Colonic mucosa (tissue), 4 donors: ENCODE measurements at regions not wholly inside any gene's neighbourhood (a gene's known extent, or its start where the extent isn't known, plus 50 kb on each side); places are given as distances from the start of the nearest gene placed in this dataset.

Experiments
- DNase-seq: peaks from one replicate; pipeline ENCODE4 v3.0.0-alpha.2; 2020
- H3K27ac ChIP-seq: fragments of 200-600 bp; one replicate; pipeline ENCODE4 v1.8.0; 2021
- H3K27me3 ChIP-seq: fragments of 200-600 bp; one replicate; pipeline ENCODE4 v1.8.0; 2021
- H3K36me3 ChIP-seq: fragments of 200-600 bp; one replicate; pipeline ENCODE4 v1.8.0; 2021
- H3K4me1 ChIP-seq: fragments of 200-600 bp; one replicate; pipeline ENCODE4 v1.8.0; 2021; ENCODE audit warnings: mild to moderate bottlenecking
- H3K4me3 ChIP-seq: fragments of 200-600 bp; one replicate; pipeline ENCODE4 v1.8.0; 2021
- H3K9ac ChIP-seq, 2 donors: one replicate each; pipeline ENCODE4 v1.7.0; 2013; ENCODE audit warnings: control low read depth in 2 of 2, low read depth in 2 of 2, low read length in 2 of 2
- H3K9me3 ChIP-seq: fragments of 200-600 bp; one replicate; pipeline ENCODE4 v1.8.0; 2021
- CTCF ChIP-seq: fragments of 200-600 bp; IDR thresholded peaks from one replicate; pipeline ENCODE4 v1.8.0; 2022; ENCODE audit warnings: antibody characterized with exemption, mild to moderate bottlenecking
- intact Hi-C: fragments of 100-400 bp; cut with DNase I; formaldehyde crosslinking; loops from one replicate; pipeline ENCODE4 v1.14.1; 2022
- donor health status: healthy.
- donor health status: DM: no; HTN: no; CAD: no.
- donor health status: DM: no; HTN: no; CAD: no.

- DNase-seq, result no peak
- Histone ChIP-seq H3K27ac (no peak overlapping the region), H3K36me3 (no peaks in the 10 kb centered on the region), H3K9me3 (no peaks in the 10 kb centered on the region), H3K4me1 (no peaks in the 10 kb centered on the region), H3K27me3 (no peaks in the 10 kb centered on the region), H3K9ac (no peak overlapping the region), H3K4me3 (no peak overlapping the region)
- intact Hi-C loops, result no loop called here
- TF ChIP-seq CTCF, result no peak
Observed at GRCh38 chr17:34113089-34113488, 142.0 kb upstream of the CCL2 start.

- H3K27ac ChIP-seq, result no peak overlapping the region
- no peaks in the 10 kb centered on the region for H3K27me3 ChIP-seq
- DNase-seq, result no peak
- H3K4me3 ChIP-seq, result no peak overlapping the region
- intact Hi-C loops, result no loop called here
- H3K36me3 ChIP-seq, result no peaks in the 10 kb centered on the region
- H3K9me3 ChIP-seq, result no peaks in the 10 kb centered on the region
- no peak overlapping the region for H3K9ac ChIP-seq
- no peaks in the 10 kb centered on the region for H3K4me1 ChIP-seq
- no peak for TF ChIP-seq CTCF
Observed at GRCh38 chr17:34114174-34114573, 140.9 kb upstream of the CCL2 start.

- Histone ChIP-seq H3K4me3 (no peak overlapping the region), H3K9me3 (no peaks in the 10 kb centered on the region), H3K9ac (no peak overlapping the region), H3K27me3 (no peaks in the 10 kb centered on the region), H3K27ac (no peak overlapping the region), H3K36me3 (no peaks in the 10 kb centered on the region), H3K4me1 (no peaks in the 10 kb centered on the region)
- no peak for TF ChIP-seq CTCF
- intact Hi-C loops, result no loop called here
- DNase-seq, result no peak
Observed at GRCh38 chr17:34116306-34116705, 138.8 kb upstream of the CCL2 start.

- intact Hi-C loops, result no loop called here
- H3K27ac ChIP-seq, result no peak overlapping the region
- no peaks in the 10 kb centered on the region for H3K4me1 ChIP-seq
- TF ChIP-seq CTCF, result no peak
- no peak for DNase-seq
- no peak overlapping the region for H3K9ac ChIP-seq
- H3K9me3 ChIP-seq, result no peaks in the 10 kb centered on the region
- H3K36me3 ChIP-seq, result no peaks in the 10 kb centered on the region
- no peaks in the 10 kb centered on the region for H3K27me3 ChIP-seq
- no peak overlapping the region for H3K4me3 ChIP-seq
Observed at GRCh38 chr17:34117332-34117731, 137.8 kb upstream of the CCL2 start.

GRCh38 chr17:34117811-34118210 lies 137.3 kb upstream of the CCL2 start:
- no peak overlapping the region for H3K27ac ChIP-seq
- DNase-seq, result no peak
- intact Hi-C loops, result no loop called here
- H3K36me3 ChIP-seq, result no peaks in the 10 kb centered on the region
- H3K9ac ChIP-seq, result no peak overlapping the region
- no peaks in the 10 kb centered on the region for H3K9me3 ChIP-seq
- no peak overlapping the region for H3K4me3 ChIP-seq
- H3K4me1 ChIP-seq, result no peaks in the 10 kb centered on the region
- no peaks in the 10 kb centered on the region for H3K27me3 ChIP-seq
- TF ChIP-seq CTCF, result no peak

GRCh38 chr17:34118564-34118963 lies 136.5 kb upstream of the CCL2 start:
- DNase-seq, result no peak
- H3K27ac ChIP-seq, result no peak overlapping the region
- no peak overlapping the region for H3K9ac ChIP-seq
- no peaks in the 10 kb centered on the region for H3K27me3 ChIP-seq
- no peak overlapping the region for H3K4me3 ChIP-seq
- no peaks in the 10 kb centered on the region for H3K9me3 ChIP-seq
- H3K36me3 ChIP-seq, result no peaks in the 10 kb centered on the region
- H3K4me1 ChIP-seq, result no peaks in the 10 kb centered on the region
- no peak for TF ChIP-seq CTCF
- intact Hi-C loops, result no loop called here
